Pancreas (tissue), 10 donors: ENCODE measurements at regions not wholly inside any gene's neighbourhood (a gene's known extent, or its start where the extent isn't known, plus 50 kb on each side); places are given as distances from the start of the nearest gene placed in this dataset.
A peak's percentile ranks its signal among the peaks of the same experiment; 100 is the strongest.

Experiments used
- ATAC-seq, 4 donors: fragments of 200-7000 bp; cut with Tn5 transposase; one replicate each; pipeline versions ENCODE4 v1.8.0 to v1.9.1; 2020; ENCODE audit warnings: mild to moderate bottlenecking in 4 of 4, moderate library complexity in 4 of 4
- DNase-seq, 6 donors: peaks; one replicate each; pipeline ENCODE4 v3.0.0-alpha.2; 2020
- FAIRE-seq: peaks from 2 replicates; lab custom pipeline; 2012; peaks lifted over from hg19 to GRCh38; lab: Jason Lieb, UNC
- H3K27ac ChIP-seq, 4 donors: fragments of 200-600 bp; sonication (generic); 1 replicate in 3 of 4; 2 replicates in 1 of 4; pipeline versions ENCODE4 v1.5.0 to v1.8.0; 2020
- H3K27me3 ChIP-seq, 4 donors: fragments of 200-600 bp; one replicate each; pipeline ENCODE4 v1.8.0; 2021
- H3K36me3 ChIP-seq, 3 donors: fragments of 200-600 bp; sonication (generic) in 1 of 3; one replicate each; pipeline versions ENCODE4 v1.5.0 to v1.8.0; 2020 to 2021
- H3K4me1 ChIP-seq, 3 donors: fragments of 200-600 bp; one replicate each; pipeline ENCODE4 v1.8.0; 2021
- H3K4me3 ChIP-seq, 4 donors: fragments of 200-600 bp; sonication (generic) in 2 of 4; one replicate each; pipeline versions ENCODE4 v1.5.0 to v1.8.0; 2020 to 2021
- H3K9me3 ChIP-seq, 4 donors: fragments of 200-600 bp; one replicate each; pipeline ENCODE4 v1.8.0; 2021
- WGBS, 2 donors: extraction: QIAGEN DNeasy Blood & Tissue Kit; methylation state at CpG; one replicate each; pipeline ENCODE4 v1.1.7; 2013; 5-methylcytosine and 5-hydroxymethylcytosine counted together
- intact Hi-C, 3 donors: fragments of 100-400 bp; cut with DNase I; formaldehyde crosslinking; loops; one replicate each; pipeline versions ENCODE4 v1.11.1 to v1.14.2; 2022
- TF ChIP-seq, protein P1 (sequence below), 4 donors: fragments of 200-600 bp; sonication (generic) in 3 of 4; IDR thresholded peaks; one replicate each; pipeline versions ENCODE4 v1.5.0 to v1.8.0; 2021; ENCODE audit warnings: antibody characterized with exemption in 4 of 4
- donor health status: healthy with polysubstance abuse.
- donor health status: DM: no; HTN: no; CAD: no; lungs with moderate emphysema.
- donor health status: DM: no; HTN: no; CAD: no.
- donor health status: control.
- donor health status: control.
- donor health status: Bipolar disorder and iron deficiency.
- donor health status: DM: yes; HTN: yes; CAD: no.
- donor health status: DM: no; HTN: no; CAD: no.
- donor health status: DM: no; HTN: no; CAD: no.
- donor health status: DM: yes; HTN: yes; CAD: no.

DNA sequence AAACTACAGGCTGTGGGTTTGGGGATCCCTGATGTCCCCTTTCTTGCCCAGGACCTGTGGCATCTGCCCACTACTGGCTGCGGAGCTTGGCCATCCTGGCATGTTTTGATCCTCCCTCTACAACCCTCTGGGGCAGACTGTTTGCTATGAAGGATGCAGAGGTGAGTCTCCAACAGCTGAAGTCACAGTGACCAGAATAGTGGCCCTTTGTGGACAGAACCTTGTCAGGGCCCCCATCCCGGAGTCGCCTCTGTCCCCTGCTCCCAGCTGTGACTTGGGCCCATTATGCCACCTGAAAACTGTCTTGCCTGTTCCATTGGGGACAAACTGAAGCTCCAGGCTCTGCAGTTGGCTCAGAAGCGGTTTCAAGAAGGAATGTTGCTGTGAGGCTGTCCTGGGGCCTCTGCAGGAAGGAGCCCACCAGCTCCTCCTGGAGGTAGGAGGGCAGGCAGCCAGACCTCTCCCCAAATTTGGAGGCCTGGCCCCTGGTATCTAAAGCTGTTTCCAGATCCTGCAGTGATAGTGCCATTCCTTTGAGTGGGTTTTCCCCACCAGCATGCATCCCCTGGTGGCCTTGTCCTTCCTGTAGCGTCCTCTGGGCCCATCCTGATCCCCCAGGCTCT is 93.3 kb downstream of the BARX1 start:
- no peaks in the 10 kb centered on the region for H3K27me3 ChIP-seq
- H3K36me3 ChIP-seq = no peaks in the 10 kb centered on the region
- H3K27ac ChIP-seq = no peak overlapping the region
- DNase-seq (no peak), ATAC-seq (no peak), FAIRE-seq (no peak)
- H3K4me3 ChIP-seq = no peak overlapping the region
- H3K9me3 ChIP-seq = no peaks in the 10 kb centered on the region
- WGBS, 2 donors = 89 to 95% methylated on average over 5 of the region's 5 CpGs
- TF ChIP-seq, protein P1, sequence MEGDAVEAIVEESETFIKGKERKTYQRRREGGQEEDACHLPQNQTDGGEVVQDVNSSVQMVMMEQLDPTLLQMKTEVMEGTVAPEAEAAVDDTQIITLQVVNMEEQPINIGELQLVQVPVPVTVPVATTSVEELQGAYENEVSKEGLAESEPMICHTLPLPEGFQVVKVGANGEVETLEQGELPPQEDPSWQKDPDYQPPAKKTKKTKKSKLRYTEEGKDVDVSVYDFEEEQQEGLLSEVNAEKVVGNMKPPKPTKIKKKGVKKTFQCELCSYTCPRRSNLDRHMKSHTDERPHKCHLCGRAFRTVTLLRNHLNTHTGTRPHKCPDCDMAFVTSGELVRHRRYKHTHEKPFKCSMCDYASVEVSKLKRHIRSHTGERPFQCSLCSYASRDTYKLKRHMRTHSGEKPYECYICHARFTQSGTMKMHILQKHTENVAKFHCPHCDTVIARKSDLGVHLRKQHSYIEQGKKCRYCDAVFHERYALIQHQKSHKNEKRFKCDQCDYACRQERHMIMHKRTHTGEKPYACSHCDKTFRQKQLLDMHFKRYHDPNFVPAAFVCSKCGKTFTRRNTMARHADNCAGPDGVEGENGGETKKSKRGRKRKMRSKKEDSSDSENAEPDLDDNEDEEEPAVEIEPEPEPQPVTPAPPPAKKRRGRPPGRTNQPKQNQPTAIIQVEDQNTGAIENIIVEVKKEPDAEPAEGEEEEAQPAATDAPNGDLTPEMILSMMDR (IDR thresholded peaks at IDR 0.05) = no peak
- H3K4me1 ChIP-seq = no peaks in the 10 kb centered on the region
- intact Hi-C loops = no loop called here

DNA sequence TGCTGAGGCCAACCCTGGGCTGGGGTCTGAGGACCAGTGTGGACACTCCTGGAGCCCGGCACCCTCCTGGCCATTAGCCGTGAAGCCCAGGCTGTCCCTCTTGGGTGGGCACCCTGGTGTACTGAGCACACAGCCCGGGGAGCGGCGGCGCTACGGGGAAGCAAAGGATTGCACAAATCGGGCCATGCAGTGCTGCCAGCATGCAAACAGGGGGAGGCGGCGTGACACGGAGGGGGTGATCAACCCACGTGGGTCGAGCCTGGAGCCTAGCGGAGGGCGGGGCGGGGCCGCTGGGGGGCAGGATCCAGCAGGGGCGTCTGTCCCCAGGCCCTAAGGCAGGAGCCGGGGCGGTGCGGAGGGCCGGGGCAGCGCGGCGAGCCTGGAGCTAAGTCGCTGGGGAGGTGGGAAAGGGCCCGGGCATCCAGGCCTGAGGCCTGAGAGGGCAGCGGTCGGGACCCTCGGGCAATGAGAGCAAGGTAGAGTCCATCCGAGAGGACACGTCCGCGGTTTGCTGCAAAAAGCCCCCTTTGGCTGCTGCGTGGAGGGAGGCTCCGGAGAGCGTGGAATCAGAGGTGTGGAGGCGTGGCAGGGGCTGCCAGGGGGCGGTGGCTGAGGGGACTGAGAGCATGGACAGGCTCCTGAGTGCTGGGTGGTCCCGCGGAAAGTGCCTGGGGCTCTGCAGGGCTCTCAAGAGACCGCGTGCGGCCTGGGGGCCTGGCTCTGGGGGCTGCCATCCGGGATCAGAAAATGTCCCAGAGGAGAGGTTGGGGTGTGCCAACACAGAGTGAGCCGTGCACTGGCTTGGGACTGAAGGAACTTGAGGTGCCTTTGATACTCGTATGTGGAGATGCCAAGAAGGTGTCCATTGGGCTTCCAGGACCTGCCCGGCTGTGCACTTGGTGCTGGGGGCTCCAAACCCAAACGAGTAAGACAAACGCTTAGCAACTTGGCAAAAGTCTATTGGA is 94.2 kb downstream of the BARX1 start:
- peak in 1 of 6 donors; percentile 60 for DNase-seq
- no peak overlapping the region for H3K27ac ChIP-seq

DNA sequence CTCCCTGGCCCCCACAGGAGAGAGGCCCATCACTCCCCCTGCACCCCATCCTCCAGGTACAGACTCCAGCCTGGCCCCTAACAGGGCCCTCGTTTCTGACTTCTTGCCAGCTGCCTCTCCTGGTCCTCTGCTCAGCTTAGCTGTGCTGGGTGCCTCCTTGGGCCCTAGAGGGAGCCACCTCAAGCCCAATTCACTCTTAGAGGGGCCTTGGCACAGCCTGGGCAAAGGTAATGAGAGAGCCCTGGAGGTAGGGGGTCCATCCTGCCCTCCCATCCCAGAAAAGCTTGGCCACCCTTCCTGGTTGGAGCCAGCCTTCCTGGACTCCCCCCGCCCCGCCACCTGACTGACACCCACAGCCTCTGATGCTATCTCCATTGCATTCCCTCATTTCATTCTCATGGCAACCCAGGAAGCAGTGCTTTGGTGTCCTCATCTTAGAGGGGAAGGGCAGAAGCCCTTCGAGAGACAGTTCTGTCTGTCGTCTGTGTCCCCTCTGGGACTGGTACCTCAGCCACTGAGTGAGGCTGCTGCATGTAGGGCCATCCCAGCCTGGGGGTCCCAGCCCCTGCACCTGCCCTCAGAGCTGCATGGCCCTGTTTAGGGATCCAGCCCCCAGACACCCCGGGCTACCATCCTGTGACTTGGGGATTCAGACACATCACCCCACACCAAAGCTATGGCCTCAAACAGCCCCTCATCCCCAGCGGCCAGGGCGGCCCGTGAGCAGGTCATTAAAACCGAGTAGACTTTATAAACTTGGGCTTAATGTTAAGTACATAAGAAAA is 95.5 kb downstream of the BARX1 start:
- TF ChIP-seq, protein P1 (IDR thresholded peaks at IDR 0.05) = no peak
- no peak overlapping the region for H3K4me3 ChIP-seq
- no peaks in the 10 kb centered on the region for H3K9me3 ChIP-seq
- no peaks in the 10 kb centered on the region for H3K4me1 ChIP-seq
- ATAC-seq (no peak), FAIRE-seq (no peak), DNase-seq (no peak)
- WGBS, 2 donors = 74 to 81% methylated on average over 10 of the region's 10 CpGs
- no peaks in the 10 kb centered on the region for H3K36me3 ChIP-seq
- intact Hi-C loops = no loop called here
- H3K27ac ChIP-seq = no peak overlapping the region
- no peaks in the 10 kb centered on the region for H3K27me3 ChIP-seq

More for the DNA sequence above, 94.2 kb downstream of the BARX1 start:
- TF ChIP-seq, protein P1 (IDR thresholded peaks at IDR 0.05) = no peak
- ATAC-seq (no peak), FAIRE-seq (no peak)
- Histone ChIP-seq H3K27me3 (no peaks in the 10 kb centered on the region), H3K36me3 (no peaks in the 10 kb centered on the region), H3K4me1 (no peaks in the 10 kb centered on the region), H3K4me3 (no peak overlapping the region), H3K9me3 (no peaks in the 10 kb centered on the region)
- intact Hi-C loops = no loop called here
- 26 to 27% methylated on average over 46 to 50 of the region's 50 CpGs for WGBS, 2 donors

DNA sequence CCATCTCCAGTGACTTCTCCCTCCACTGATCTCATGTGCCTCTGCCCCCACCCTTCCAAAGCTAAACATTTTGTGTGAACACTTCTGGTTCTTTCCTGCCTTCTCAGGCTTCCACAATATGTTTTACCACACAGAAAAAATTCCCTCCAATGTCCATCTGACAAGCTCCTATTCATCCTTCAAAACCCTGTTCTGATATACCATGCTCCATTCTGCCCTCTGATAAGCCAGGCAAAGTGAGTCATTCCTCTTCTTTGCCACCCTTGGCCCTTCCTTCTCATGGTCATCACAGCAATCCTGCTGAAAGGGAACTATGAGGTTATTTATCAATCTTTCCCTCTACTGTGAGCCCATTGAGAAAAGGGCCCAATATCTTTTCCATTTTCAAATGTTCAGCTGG is 97.6 kb downstream of the BARX1 start:
- Histone ChIP-seq H3K27ac (no peak overlapping the region), H3K4me1 (no peaks in the 10 kb centered on the region), H3K9me3 (no peaks in the 10 kb centered on the region), H3K27me3 (no peaks in the 10 kb centered on the region), H3K36me3 (no peaks in the 10 kb centered on the region), H3K4me3 (no peak overlapping the region)
- DNase-seq (no peak), ATAC-seq (no peak), FAIRE-seq (no peak)
- TF ChIP-seq, protein P1 (IDR thresholded peaks at IDR 0.05) = no peak
- intact Hi-C loops = no loop called here
